Right hindlimb (tissue), 1 donor: ENCODE measurements at regions not wholly inside any gene's neighbourhood (a gene's known extent, or its start where the extent isn't known, plus 50 kb on each side); places are given as distances from the start of the nearest gene placed in this dataset.
"Not testable (repeated sequence)": the region's sequence is repeated elsewhere in the genome, so short reads cannot be mapped to it uniquely, and the experiment has no call there.

Experiments used
- DNase-seq: peaks from one replicate; pipeline ENCODE4 v3.0.0-alpha.2; 2018

DNA sequence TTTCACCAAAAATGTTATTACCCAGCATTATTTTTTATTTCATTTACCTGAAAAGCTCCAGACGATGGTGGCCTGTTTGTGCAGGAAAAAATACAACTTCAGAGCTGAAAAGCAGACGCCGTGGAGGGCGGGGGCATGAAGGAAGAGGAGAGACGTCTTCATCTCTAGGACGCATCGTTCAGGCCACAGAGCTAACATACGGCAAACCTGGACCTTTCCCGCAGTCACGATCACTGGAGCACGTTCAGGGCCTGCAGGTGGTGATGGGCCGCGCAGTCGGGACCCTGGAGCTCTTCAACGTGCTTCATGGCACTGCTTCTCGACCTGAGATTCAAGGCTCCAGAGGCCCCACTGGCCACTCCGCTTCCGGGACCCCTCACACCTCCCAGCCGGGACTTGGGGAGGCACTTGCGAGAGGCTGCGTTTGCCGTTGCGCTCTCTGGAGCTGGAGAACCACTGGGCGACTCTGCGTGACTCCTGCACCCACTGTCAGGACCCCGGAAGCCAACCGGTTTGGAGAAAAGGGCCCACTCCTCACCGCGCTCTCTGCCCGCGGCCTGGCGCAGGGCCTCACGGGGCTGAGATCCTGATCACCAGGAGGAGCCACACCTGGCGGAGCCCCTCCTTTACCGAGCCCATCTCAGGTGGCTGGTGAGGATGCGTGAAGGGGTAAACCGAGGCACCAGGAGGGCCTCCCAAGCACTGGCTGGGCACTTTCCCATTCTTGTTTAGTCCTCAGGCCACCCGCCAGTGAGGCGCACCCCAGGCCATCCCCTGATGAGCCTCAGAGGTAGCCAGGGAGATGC, 164.4 kb upstream of the AFDN start:
- no peak for DNase-seq

DNA sequence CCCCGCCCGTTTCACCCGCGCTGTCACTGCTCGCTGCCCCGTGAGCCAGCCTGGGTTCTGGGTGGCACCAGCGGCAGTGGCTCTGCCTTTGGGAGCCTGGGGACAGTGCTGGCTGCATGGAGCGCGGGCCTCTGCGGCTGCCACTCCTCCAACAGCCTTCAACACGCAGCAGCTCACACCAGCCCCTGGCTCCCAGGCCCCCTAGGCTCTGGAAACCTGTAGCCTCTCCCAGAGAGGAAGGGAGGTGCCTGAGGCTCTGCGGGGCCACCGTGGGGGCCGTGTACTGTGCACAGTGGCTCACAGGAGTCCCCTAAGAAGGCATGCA, 163.9 kb upstream of the AFDN start:
- DNase-seq, result no peak

GRCh38 chr6:167663316-167663715, 163.4 kb upstream of the AFDN start:
- DNase-seq, result no peak

GRCh38 chr6:167663784-167664443, 162.8 kb upstream of the AFDN start:
- no peak for DNase-seq

GRCh38 chr6:167664678-167665660, 161.7 kb upstream of the AFDN start:
- no peak for DNase-seq

GRCh38 chr6:167665698-167666330, 160.9 kb upstream of the AFDN start:
- no peak for DNase-seq

DNA sequence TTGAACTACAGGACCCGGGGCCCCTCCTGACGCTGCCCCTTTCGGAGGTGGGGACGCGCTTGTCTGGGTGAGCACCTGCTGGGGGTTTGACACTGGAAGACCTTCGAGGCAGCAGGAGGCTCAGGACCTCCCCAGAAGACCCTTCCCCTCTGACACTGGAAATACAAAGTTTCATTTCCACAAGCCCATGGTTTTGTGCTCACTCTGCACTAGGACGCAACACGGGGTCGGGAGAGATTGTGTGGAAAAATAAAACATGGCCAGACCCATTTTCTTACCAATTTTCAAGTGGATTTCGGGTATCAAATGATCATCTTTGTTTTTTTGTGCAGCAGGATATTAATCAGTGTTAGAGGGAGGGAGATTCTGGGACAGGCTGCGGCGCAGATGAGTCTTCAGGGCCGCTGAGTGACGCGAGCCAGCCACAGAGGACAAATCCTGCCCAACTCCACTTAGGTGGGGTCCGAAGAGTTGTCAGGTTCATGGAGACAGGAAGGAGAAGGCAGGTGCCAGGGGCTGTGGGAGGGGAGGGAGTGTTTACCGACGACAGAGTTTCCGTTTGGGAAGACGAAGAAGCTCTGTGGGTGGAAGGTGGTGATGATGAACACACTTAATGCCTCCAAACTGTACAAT, 160.0 kb upstream of the AFDN start:
- DNase-seq, result no peak

DNA sequence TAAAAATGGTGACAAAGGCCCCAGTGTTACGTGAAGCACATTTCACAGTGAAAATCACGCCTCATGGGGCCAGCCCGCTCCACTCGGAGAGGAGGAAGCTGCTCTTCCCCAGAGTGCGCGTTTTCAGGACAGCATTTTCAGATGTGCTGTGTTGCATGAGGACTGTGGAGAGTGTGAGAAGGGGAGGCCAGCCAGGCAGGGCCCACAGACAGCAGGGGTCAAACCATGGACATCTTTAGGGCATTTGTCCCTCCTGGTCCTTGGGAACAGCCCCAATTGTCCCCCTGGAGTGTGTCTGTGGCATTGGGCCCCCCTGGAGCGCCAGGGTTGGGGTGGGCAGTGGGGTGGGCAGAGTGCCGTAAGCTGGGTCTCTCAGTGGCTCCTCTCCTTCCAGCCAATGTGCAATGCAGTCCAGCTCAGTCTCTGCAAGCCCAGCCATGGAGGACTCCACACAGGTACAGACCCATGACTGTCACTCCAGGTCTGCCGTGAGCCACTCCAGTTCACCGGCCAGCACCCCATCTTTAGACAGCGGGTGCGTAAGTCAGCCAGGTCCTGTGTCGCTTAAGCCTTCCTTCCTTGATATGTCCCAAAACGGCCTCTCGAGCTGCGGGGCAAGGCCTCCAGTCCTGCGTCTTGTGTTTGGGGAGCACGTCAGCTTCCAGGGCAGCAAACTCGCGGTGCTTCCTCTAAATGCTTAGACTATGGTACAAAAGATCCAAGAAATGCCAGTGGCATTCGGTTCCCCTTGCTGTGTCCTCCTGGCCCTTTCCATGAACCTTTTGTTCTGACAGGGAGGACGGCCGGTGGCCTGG, 159.3 kb upstream of the AFDN start:
- DNase-seq, result no peak

DNA sequence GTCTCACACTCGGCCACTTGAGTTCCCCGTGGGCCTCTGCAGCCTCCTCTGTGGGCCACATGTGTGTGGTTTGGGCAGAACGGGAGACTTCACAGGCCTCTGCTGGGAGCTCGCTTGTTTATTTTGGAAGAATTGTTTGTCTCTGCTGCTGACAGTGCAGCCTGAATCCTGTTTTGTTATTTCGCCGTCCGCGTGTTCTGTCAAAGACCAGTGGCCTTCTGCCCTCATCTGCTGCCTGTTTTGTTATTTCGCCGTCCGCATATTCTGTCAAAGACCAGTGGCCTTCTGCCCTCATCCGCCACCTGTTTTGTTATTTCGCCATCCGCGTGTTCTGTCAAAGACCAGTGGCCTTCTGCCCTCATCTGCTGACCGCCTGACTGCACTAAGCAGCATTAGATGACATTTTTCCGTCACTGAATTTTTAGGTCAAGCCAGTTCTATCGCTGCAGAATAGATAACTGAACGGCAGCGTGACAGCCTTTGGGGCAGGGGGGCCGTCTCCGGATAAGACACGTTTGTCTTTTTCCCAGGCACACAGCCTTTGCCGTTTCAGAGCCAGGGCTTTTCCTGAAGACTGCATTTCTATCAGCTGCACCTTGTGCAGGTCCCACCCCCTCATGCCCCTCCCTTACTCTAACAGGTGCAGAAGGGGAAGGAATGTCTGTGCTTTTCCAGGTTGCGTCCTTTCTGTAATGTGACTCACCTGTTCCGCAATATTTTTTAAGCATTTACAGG, 158.5 kb upstream of the AFDN start:
- no peak for DNase-seq

DNA sequence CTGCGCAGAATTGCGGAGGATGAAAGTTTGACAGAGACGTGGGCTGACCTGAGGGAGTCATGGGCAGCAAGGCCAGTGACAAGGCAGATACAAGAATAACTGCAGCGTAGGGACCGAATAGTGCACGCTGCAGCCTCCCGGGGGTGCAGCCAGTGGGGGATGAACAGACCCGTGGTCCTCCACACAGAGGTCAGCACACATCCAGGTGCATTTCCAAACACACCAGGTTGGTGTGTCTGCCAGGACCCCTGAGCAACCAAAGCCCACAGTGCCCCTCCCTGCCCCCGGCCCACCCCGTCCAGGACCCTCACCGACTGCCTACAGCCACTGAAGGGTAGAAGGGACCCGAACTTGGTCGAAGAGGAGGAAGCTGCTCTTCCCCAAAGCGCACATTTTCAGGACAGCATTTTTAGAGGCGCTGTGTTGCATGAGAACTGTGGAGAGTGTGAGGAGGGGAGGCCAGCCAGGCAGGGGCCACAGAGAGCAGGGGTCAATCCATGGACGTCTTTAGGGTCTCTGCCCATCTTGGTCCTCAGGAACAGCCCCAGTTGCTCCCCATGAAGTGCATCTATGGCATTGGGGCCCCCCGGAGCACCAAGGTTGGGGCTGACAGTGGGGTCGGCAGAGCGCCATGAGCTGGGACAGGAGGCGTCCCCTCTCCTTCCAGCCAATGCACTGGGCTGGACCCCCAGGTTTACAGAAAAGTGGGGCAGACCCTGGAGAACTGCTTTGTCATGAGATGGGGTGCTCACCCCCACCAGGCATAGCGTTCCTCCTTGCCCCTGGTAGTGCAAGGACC, 157.8 kb upstream of the AFDN start:
- DNase-seq, result no peak

- no peak for DNase-seq
Measured at GRCh38 chr6:167669553-167669849, 157.2 kb upstream of the AFDN start.

GRCh38 chr6:167669870-167670802, 156.6 kb upstream of the AFDN start:
- DNase-seq, result no peak

DNA sequence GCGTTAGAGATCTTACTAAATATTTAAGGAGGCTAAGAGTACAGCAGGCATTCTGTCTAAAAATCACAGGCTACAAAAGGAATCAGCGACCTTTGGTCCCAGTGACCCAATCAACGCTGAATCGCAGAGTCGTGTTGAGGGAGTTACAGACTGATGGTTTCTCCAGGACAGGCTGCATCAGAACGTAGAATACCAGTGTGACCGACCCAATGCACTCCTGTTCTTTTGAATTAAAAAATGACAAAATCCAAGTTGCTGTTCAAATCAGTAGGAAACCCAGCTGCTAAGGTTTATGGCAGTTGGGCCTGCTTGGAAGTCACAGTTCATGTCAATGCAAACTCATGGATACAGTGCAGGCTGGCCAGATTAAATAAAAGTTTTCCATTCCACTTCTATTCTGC, 155.8 kb upstream of the AFDN start:
- no peak for DNase-seq

DNA sequence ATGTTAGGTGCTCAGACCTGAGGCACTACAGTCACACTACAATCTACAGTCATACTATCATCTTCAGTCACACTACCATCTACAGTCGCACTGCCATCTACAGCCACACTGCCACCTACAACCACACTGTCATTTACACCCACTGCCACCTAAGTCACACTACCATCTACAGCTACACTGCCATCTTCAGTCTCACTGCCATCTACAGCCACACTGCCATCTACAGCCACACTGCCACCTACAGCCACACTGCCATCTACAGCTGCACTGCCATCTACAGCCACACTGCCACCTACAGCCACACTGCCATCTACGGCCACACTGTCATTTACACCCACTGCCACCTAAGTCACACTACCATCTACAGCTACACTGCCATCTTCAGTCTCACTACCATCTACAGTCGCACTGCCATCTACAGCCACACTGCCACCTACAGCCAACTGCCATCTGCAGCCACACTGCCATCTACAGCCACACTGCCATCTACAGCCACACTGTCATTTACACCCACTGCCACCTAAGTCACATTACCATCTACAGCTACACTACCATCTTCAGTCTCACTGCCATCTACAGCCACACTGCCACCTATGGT, 155.2 kb upstream of the AFDN start:
- not testable (repeated sequence) for DNase-seq

GRCh38 chr6:167671977-167672687, 154.6 kb upstream of the AFDN start:
- no peak for DNase-seq

DNA sequence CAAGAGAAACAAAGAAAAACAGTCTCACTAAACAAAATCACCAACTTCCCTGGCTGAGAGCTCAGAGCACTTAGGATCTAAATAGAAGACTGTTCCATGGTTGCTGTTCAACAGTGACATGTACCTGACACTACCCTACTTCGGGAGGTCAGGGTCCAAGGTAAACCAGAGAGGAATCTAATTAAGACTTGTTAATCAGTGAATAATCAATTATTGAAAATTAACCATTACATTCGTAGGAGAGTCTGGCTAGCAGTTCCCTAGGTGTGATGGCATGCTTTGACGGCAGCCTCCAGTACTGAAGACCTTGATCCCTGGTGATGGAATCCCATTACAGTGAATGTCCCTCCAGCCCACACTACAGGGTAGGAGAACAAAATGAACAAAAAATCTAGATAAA, 154.0 kb upstream of the AFDN start:
- DNase-seq, result no peak

GRCh38 chr6:167673946-167674345, 152.8 kb upstream of the AFDN start:
- DNase-seq, result no peak

- DNase-seq, result no peak
Measured at GRCh38 chr6:167674486-167674885, 152.2 kb upstream of the AFDN start.
